ENCODE measurements at regions not wholly inside any gene's neighbourhood (a gene's known extent, or its start where the extent isn't known, plus 50 kb on each side); places are given as distances from the start of the nearest gene placed in this dataset.

- TF ChIP-seq NFE2L2 (conservative IDR thresholded peaks at IDR 0.05; ENCODE audit: low read length) (no peak), TFCP2L1 (CRISPR knock-in tag; IDR thresholded peaks at IDR 0.05) (no peak), ZC3H11A (IDR thresholded peaks at IDR 0.05) (no peak), HDAC2 (IDR thresholded peaks at IDR 0.05) (no peak), MAZ (IDR thresholded peaks at IDR 0.05; ENCODE audit: borderline replicate concordance, low read depth, low read length) (no peak), CTCF (IDR thresholded peaks at IDR 0.05) (no peak), RAD21 (conservative IDR thresholded peaks at IDR 0.05 in 1 of 2, IDR thresholded peaks at IDR 0.05 in 1 of 2) (no peak), MAX (IDR thresholded peaks at IDR 0.05) (no peak), ELK1 (IDR thresholded peaks at IDR 0.05; ENCODE audit: low read depth, low read length) (no peak), POLR2A (IDR thresholded peaks at IDR 0.05; ENCODE audit: low read length) (no peak), MYC (IDR thresholded peaks at IDR 0.05; ENCODE audit: borderline replicate concordance, low read length) (no peak), CHD2 (IDR thresholded peaks at IDR 0.05; ENCODE audit: low read length, partially characterized antibody) (no peak)
- TF ChIP-seq, protein P1, sequence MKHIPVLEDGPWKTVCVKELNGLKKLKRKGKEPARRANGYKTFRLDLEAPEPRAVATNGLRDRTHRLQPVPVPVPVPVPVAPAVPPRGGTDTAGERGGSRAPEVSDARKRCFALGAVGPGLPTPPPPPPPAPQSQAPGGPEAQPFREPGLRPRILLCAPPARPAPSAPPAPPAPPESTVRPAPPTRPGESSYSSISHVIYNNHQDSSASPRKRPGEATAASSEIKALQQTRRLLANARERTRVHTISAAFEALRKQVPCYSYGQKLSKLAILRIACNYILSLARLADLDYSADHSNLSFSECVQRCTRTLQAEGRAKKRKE (CRISPR knock-in tag; IDR thresholded peaks at IDR 0.05; ENCODE audit: low read depth) = no peak
Measured at GRCh38 chr7:86201767-86202166, 441.9 kb upstream of the GRM3 start.

Measured in A549 (cell line).